Spleen (tissue), 11 donors: ENCODE measurements at regions not wholly inside any gene's neighbourhood (a gene's known extent, or its start where the extent isn't known, plus 50 kb on each side); places are given as distances from the start of the nearest gene placed in this dataset.

Experiments
- DNase-seq: peaks from one replicate; pipeline ENCODE4 v3.0.0-alpha.2; 2020
- H3K27ac ChIP-seq, 8 donors: fragments of 200-600 bp; sonication (generic) in 7 of 8; 1 replicate in 4 of 8; 2 replicates in 4 of 8; pipeline versions ENCODE4 v1.5.0 to v1.8.0; 2016 to 2021; ENCODE audit warnings: inconsistent platforms in 4 of 8, mild to moderate bottlenecking in 4 of 8, moderate library complexity in 1 of 8
- H3K27me3 ChIP-seq, 7 donors: fragments of 200-600 bp; sonication (generic) in 6 of 7; replicated peaks in 1 of 7; 1 replicate in 4 of 7; 2 replicates in 3 of 7; pipeline versions ENCODE4 v1.5.0 to v1.8.0; 2016 to 2021; ENCODE audit warnings: inconsistent platforms in 3 of 7, mild to moderate bottlenecking in 1 of 7
- H3K36me3 ChIP-seq, 6 donors: fragments of 200-600 bp; sonication (generic) in 5 of 6; 1 replicate in 4 of 6; 2 replicates in 2 of 6; pipeline versions ENCODE4 v1.5.0 to v1.8.0; 2016 to 2021; ENCODE audit warnings: inconsistent platforms in 2 of 6
- H3K4me1 ChIP-seq, 6 donors: fragments of 200-600 bp; sonication (generic) in 5 of 6; 1 replicate in 3 of 6; 2 replicates in 3 of 6; pipeline versions ENCODE4 v1.5.0 to v1.8.0; 2016 to 2021; ENCODE audit warnings: inconsistent platforms in 3 of 6
- H3K4me3 ChIP-seq, 8 donors: fragments of 200-600 bp; sonication (generic) in 7 of 8; 1 replicate in 4 of 8; 2 replicates in 4 of 8; pipeline versions ENCODE4 v1.5.0 to v1.8.0; 2016 to 2021; ENCODE audit warnings: inconsistent platforms in 4 of 8, mild to moderate bottlenecking in 4 of 8, moderate library complexity in 2 of 8
- H3K9me3 ChIP-seq, 8 donors: fragments of 200-600 bp; sonication (generic) in 7 of 8; 1 replicate in 4 of 8; 2 replicates in 4 of 8; pipeline versions ENCODE4 v1.5.0 to v1.8.0; 2016 to 2021; ENCODE audit warnings: inconsistent platforms in 4 of 8
- POLR2A ChIP-seq, 3 donors: fragments of 450-650 bp; IDR thresholded peaks; one replicate each; pipeline ENCODE4 v1.5.1; 2017; ENCODE audit warnings: antibody characterized with exemption in 3 of 3, mild to moderate bottlenecking in 1 of 3
- POLR2AphosphoS5 ChIP-seq, 3 donors: sonication (generic); formaldehyde crosslinking; IDR thresholded peaks; one replicate each; pipeline ENCODE4 v1.5.1; 2017; ENCODE audit warnings: antibody characterized with exemption in 3 of 3
- WGBS, 5 donors: extraction: QIAGEN DNeasy Blood & Tissue Kit in 3 of 5; methylation state at CpG; one replicate each; pipeline versions ENCODE4 v1.1.5 to v1.1.7; 2013 to 2018; 5-methylcytosine and 5-hydroxymethylcytosine counted together
- intact Hi-C: fragments of 100-400 bp; cut with DNase I; formaldehyde crosslinking; loops from one replicate; pipeline ENCODE4 v1.15.0; 2023; ENCODE audit warnings: low total_unique reads
- TF ChIP-seq, protein P1 (sequence below), 11 experiments: fragments of 200-600 bp in 7 of 11; fragments of 450-650 bp in 4 of 11; sonication (generic) in 4 of 11; IDR thresholded peaks in 8 of 11; conservative IDR thresholded peaks in 3 of 11; 1 replicate in 7 of 11; 2 replicates in 4 of 11; pipeline versions ENCODE4 v1.4.0 to v1.8.0; 2016 to 2021; ENCODE audit warnings: antibody characterized with exemption in 11 of 11, inconsistent platforms in 4 of 11, mild to moderate bottlenecking in 1 of 11
- donor health status: healthy with polysubstance abuse.
- donor health status: DM: no; HTN: no; CAD: no; lungs with moderate emphysema.
- donor health status: DM: no; HTN: no; CAD: no.
- donor health status: Bipolar disorder and iron deficiency.
- donor health status: healthy.
- donor health status: DM: no; HTN: no; CAD: no.
- donor health status: DM: yes; HTN: yes; CAD: no.

DNA sequence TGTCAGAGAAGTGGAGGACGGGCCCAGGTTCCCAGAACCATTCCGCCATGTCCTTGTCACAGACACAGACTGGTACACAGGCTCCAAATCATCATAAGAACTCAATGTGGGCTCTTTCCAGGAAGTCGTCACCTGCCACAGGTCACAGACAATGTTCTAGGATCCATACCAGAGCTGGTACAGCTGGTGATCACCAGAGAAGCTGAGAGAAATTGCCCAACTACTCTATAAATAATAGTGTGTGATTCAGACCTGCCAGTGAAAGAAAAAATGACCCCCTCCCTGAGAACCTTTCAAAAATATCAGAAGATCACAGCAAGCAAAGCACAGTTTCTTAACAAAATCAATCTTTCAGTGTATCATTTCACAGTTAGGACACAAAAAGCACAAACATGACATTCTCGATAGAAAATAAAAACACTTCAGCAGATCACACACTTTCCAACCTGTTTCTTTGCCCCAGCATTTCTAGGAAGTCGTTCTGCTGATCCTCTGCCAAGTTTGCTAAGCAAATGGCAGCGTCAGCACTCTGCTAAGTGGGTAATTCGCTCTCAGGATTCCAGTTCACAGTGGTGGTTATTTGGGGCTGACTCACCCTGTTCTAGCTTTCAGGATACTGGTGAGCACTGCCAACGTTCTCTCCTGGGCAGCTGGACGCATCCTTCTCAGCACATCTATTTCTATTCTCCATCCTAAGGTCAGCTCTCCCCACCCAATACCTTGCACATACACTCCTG is 223.3 kb upstream of the SFSWAP start:
- intact Hi-C loops, result no loop called here
- no peak overlapping the region for H3K4me3 ChIP-seq
- peak in 1 of 3 donors; percentile 33 for TF ChIP-seq POLR2AphosphoS5 (IDR thresholded peaks at IDR 0.05)
- TF ChIP-seq, protein P1, sequence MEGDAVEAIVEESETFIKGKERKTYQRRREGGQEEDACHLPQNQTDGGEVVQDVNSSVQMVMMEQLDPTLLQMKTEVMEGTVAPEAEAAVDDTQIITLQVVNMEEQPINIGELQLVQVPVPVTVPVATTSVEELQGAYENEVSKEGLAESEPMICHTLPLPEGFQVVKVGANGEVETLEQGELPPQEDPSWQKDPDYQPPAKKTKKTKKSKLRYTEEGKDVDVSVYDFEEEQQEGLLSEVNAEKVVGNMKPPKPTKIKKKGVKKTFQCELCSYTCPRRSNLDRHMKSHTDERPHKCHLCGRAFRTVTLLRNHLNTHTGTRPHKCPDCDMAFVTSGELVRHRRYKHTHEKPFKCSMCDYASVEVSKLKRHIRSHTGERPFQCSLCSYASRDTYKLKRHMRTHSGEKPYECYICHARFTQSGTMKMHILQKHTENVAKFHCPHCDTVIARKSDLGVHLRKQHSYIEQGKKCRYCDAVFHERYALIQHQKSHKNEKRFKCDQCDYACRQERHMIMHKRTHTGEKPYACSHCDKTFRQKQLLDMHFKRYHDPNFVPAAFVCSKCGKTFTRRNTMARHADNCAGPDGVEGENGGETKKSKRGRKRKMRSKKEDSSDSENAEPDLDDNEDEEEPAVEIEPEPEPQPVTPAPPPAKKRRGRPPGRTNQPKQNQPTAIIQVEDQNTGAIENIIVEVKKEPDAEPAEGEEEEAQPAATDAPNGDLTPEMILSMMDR (IDR thresholded peaks at IDR 0.05 in 8 of 11, conservative IDR thresholded peaks at IDR 0.05 in 3 of 11), result no peak
- DNase-seq, result no peak
- WGBS, 5 donors, result 31 to 53% (median 37%) methylated on average over 9 of the region's 9 CpGs
- H3K27me3 ChIP-seq, result peaks cover 0 to 4% (median 0%) of the 10 kb centered on the region in 7 donors
- H3K36me3 ChIP-seq, result no peaks in the 10 kb centered on the region
- H3K4me1 ChIP-seq, result peaks cover 0 to 10% (median 0%) of the 10 kb centered on the region in 6 donors
- no peaks in the 10 kb centered on the region for H3K9me3 ChIP-seq
- H3K27ac ChIP-seq, result peak overlapping the region in 1 of 8 donors; percentile 12

- 86 to 90% (median 89%) methylated on average over 3 of the region's 3 CpGs for WGBS, 5 donors
- peaks cover 0 to 15% (median 0%) of the 10 kb centered on the region in 7 donors for H3K27me3 ChIP-seq
- H3K4me1 ChIP-seq, result peaks cover 0 to 10% (median 0%) of the 10 kb centered on the region in 6 donors
- H3K36me3 ChIP-seq, result no peaks in the 10 kb centered on the region
- intact Hi-C loops, result no loop called here
- TF ChIP-seq, protein P1 (IDR thresholded peaks at IDR 0.05 in 8 of 11, conservative IDR thresholded peaks at IDR 0.05 in 3 of 11), result no peak
- TF ChIP-seq POLR2A (IDR thresholded peaks at IDR 0.05) (no peak), POLR2AphosphoS5 (IDR thresholded peaks at IDR 0.05) (no peak)
- no peak for DNase-seq
- H3K9me3 ChIP-seq, result no peaks in the 10 kb centered on the region
- H3K4me3 ChIP-seq, result no peak overlapping the region
- H3K27ac ChIP-seq, result no peak overlapping the region
These were observed 221.2 kb upstream of the SFSWAP start for GRCh38 chr12:131489718-131490117.

- Histone ChIP-seq H3K9me3 (no peaks in the 10 kb centered on the region), H3K4me1 (peaks cover 0 to 10% (median 0%) of the 10 kb centered on the region in 6 donors), H3K4me3 (no peak overlapping the region), H3K36me3 (no peaks in the 10 kb centered on the region), H3K27me3 (peaks cover 0 to 18% (median 0%) of the 10 kb centered on the region in 7 donors), H3K27ac (no peak overlapping the region)
- WGBS, 5 donors, result 85 to 100% (median 93%) methylated on average over 1 of the region's 1 CpG
- TF ChIP-seq, protein P1 (IDR thresholded peaks at IDR 0.05 in 8 of 11, conservative IDR thresholded peaks at IDR 0.05 in 3 of 11), result no peak
- TF ChIP-seq POLR2AphosphoS5 (IDR thresholded peaks at IDR 0.05) (no peak), POLR2A (IDR thresholded peaks at IDR 0.05) (no peak)
- intact Hi-C loops, result no loop called here
- DNase-seq, result no peak
These were observed 219.7 kb upstream of the SFSWAP start for GRCh38 chr12:131491155-131491554.

GRCh38 chr12:131491916-131492490 is 218.9 kb upstream of the SFSWAP start:
- Histone ChIP-seq H3K4me1 (peaks cover 0 to 10% (median 0%) of the 10 kb centered on the region in 6 donors), H3K27ac (no peak overlapping the region), H3K36me3 (no peaks in the 10 kb centered on the region), H3K27me3 (peaks cover 0 to 23% (median 0%) of the 10 kb centered on the region in 7 donors), H3K4me3 (no peak overlapping the region), H3K9me3 (no peaks in the 10 kb centered on the region)
- TF ChIP-seq, protein P1 (IDR thresholded peaks at IDR 0.05 in 8 of 11, conservative IDR thresholded peaks at IDR 0.05 in 3 of 11), result no peak
- TF ChIP-seq POLR2AphosphoS5 (IDR thresholded peaks at IDR 0.05) (no peak), POLR2A (IDR thresholded peaks at IDR 0.05) (no peak)
- 76 to 77% (median 76%) methylated on average over 3 of the region's 3 CpGs for WGBS, 5 donors
- intact Hi-C loops, result no loop called here
- no peak for DNase-seq
